ENCODE measurements at regions not wholly inside any gene's neighbourhood (a gene's known extent, or its start where the extent isn't known, plus 50 kb on each side); places are given as distances from the start of the nearest gene placed in this dataset.

- TF ChIP-seq YBX1 (IDR thresholded peaks at IDR 0.05) (no peak), STAG1 (CRISPR knock-in tag; IDR thresholded peaks at IDR 0.05; ENCODE audit: borderline replicate concordance) (no peak), GATA2 (CRISPR knock-in tag; IDR thresholded peaks at IDR 0.05) (no peak), ZBTB12 (CRISPR knock-in tag; IDR thresholded peaks at IDR 0.05) (no peak), MLLT1 (IDR thresholded peaks at IDR 0.05) (no peak), ZNF57 (CRISPR knock-in tag; IDR thresholded peaks at IDR 0.05) (no peak), HNRNPK (IDR thresholded peaks at IDR 0.05; ENCODE audit: low read depth, low read length, poor library complexity, severe bottlenecking) (no peak), CREB5 (CRISPR knock-in tag; IDR thresholded peaks at IDR 0.05) (no peak), ZC3H8 (IDR thresholded peaks at IDR 0.05) (no peak), ZKSCAN1 (IDR thresholded peaks at IDR 0.05; ENCODE audit: low read depth, low read length) (no peak), NR2F6 (CRISPR knock-in tag; IDR thresholded peaks at IDR 0.05) (no peak), HNRNPL (IDR thresholded peaks at IDR 0.05; ENCODE audit: low read depth, low read length) (no peak), HMBOX1 (IDR thresholded peaks at IDR 0.05) (peak; percentile 88), ZNF316 (IDR thresholded peaks at IDR 0.05) (no peak), ZNF212 (CRISPR knock-in tag; IDR thresholded peaks at IDR 0.05) (no peak), ZNF766 (CRISPR knock-in tag; conservative IDR thresholded peaks at IDR 0.05) (0 out of 2 replicates have a peak, but pooled peaks have one; percentile 41), ZEB2 (IDR thresholded peaks at IDR 0.05) (peak; percentile 37; the same call in 1 of the 2 replicates), MAZ (CRISPR knock-in tag; conservative IDR thresholded peaks at IDR 0.05 in 1 of 2, IDR thresholded peaks at IDR 0.05 in 1 of 2) (no peak), UBTF (IDR thresholded peaks at IDR 0.05; ENCODE audit: borderline replicate concordance in 1 of 2, low read depth in 2 of 2, low read length in 2 of 2) (no peak), BRF1 (IDR thresholded peaks at IDR 0.05; ENCODE audit: borderline replicate concordance, extremely low read depth, insufficient read length) (no peak), PYGO2 (tag; IDR thresholded peaks at IDR 0.05) (no peak)
Measured at GRCh38 chr5:68698025-68698940, 395.5 kb upstream of the SLC30A5 start (continued).

Measured in K562 (cell line).